CD4-positive, alpha-beta T cell treated with Interferon alpha-2 for 1 hour (primary cell): ENCODE measurements at regions not wholly inside any gene's neighbourhood (a gene's known extent, or its start where the extent isn't known, plus 50 kb on each side); places are given as distances from the start of the nearest gene placed in this dataset.

Source experiments
- DNase-seq, 2 donors: peaks; one replicate each; pipeline ENCODE4 v3.0.0-alpha.2; 2020 to 2022

DNA sequence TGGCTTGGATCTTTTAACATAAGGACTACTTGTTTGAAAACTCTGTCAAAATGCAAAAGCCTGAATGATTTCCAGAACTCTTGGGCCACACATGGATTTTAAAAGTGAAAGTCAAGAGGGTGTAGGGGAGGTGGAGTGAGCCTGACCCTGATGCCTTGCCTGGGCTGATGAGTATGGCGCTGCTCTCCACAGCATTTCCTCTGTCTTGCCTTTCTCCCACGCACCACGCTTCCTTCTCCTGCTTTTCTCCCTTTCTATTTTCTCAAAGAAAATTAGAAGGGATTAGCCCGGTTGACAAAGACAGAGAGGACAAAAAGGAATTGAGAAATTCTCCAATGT, 207.0 kb upstream of the CCDC68 start:
- DNase-seq, result no peak

DNA sequence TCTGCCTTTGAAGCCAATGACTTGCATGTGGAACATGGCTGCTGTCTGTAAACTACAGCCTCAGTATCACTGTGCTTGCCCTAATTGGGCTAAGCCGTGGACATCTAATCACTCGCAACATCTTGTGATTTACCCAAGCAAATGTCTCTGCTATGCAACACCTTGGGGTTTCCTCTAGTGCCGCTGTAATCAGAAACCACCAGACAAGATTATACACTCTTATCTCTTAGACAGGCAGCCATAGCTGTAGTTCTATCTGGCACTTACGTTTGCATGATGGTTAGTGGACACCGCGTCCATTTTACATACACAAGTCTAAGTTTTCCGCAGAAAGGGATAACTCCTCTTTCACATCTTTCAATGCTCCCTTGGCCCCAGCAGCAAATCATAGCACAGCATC, 204.3 kb upstream of the CCDC68 start:
- no peak for DNase-seq

DNA sequence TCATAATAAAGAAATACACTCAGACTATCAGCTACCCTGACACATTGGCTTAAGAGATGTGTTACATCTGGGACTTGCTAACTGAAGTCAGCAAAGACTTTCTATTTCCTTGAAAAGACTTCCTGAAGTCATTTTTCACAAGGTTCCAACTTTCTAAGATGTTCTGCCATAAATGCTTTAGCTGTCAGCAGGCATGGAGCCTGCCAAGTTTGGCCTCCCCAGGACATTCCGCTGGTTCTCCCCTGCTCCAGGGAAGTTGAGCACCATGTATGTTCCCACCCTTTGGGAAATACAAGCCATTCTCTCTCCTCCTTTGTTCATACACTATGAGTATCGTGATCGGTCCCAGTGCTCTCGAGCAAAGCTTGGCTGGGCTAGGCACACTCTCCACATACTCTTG, 202.7 kb upstream of the CCDC68 start:
- DNase-seq, result no peak

DNA sequence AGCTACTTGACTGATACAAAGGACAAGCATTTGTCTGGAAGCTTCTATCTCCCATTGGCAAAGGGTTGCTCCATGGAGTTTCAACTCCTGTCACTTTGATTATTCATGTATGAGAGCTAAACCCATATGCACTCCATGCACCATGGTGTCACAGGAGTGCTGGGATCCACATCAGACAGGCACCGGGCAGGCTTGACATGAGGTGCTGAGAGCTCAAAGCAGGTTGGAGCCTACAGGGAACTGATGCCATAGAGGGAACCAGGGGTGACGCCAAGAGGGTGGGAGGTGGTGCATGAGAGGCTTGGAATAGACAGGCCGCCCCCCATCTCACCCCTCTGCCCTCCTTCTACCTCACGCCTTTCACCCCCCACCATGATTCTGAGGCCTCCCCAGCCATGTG, 199.8 kb upstream of the CCDC68 start:
- no peak for DNase-seq

DNA sequence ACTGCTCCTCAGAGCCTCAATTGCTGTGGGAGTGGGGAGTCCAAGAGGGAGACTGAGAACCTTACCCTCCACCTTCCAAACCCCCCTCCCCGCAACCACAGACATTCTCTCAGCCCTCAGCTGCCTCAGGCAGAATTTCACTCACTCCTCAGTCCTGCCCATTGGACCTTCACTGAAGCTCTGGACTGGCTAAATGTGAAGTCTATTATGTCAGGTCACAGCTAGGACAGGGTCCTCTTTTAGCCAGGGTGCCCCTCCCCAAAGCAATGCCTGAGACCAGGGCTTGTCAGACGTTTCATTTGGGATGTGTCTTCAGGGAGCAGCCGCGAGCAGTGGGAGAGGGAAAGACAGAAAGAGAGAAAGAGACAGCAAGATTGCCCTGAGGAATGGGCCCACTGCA, 199.3 kb upstream of the CCDC68 start:
- no peak for DNase-seq

DNA sequence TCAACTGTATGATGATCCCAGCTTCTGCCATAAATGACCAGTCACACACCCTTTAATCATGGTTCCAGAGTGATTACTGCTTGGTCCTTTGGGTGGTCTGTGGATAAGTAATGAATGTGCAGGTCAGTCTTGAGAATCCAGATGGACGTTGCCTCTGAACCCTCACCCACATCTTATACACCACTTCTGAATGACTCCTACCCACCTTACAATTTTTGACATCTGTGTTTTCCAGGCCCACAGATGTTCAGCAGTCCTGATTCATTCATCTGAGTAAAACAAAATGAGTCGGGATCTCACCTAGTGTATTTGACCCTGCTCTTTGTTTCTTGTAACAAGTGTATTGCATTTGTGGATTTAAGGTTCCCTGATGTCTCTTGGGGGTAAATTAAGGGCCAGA, 194.1 kb upstream of the CCDC68 start:
- no peak for DNase-seq

DNA sequence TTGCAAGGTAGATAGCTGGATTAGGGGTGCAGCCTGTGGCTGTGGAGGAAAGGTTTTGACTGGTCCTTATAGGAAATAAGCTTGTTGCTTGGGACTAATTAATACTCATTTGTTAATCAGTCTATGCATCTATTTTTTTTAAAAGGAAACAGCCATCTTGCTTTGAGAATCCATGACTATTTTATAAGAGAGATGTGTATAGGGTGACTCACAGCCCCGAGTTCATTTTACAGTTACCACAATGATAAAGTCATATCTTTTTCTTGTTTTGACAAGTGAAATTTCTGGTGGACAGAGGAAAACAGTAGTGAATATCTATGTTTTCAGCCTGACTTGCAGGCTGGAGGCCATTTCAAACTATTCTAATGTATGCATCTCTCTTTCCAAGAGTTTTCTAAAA, 193.5 kb upstream of the CCDC68 start:
- no peak for DNase-seq

DNA sequence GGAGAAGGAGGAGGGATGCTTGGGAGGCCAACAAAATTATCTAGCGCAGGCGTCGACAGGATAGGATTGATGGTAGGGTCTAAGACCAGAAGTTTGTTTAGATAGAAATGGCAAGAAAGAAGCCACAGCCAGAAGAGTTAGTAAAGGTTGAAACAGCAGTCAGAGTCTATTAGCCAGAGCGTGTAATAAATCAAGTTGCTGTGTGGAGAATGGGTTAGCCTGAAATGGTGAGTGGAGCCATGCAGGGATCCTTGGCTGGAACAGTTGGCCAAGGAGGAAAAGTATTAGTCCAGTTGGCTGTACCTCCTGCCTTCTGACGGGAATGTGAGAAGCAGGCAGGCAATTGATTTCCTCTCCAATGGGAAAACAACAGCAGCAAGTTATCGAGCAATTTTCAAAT, 190.7 kb upstream of the CCDC68 start:
- no peak for DNase-seq

DNA sequence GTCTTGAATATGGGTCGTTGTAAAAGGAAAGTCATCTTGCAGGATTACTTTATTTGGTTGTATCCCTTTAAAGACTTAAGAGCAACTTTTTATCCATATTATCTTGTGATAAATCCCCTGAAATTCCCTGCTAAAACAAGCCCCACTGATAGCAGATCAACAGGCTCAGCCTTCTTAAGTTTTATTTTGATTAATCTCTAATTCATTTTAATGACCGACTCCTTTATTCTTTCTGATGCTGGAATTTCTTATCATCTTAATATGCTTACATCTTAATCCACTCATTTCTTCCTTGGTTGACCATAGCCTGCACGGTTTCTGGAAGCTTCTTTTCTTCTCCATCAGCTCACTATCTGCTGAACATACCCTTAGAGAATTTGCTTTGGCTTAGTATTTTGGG, 188.5 kb upstream of the CCDC68 start:
- no peak for DNase-seq

DNA sequence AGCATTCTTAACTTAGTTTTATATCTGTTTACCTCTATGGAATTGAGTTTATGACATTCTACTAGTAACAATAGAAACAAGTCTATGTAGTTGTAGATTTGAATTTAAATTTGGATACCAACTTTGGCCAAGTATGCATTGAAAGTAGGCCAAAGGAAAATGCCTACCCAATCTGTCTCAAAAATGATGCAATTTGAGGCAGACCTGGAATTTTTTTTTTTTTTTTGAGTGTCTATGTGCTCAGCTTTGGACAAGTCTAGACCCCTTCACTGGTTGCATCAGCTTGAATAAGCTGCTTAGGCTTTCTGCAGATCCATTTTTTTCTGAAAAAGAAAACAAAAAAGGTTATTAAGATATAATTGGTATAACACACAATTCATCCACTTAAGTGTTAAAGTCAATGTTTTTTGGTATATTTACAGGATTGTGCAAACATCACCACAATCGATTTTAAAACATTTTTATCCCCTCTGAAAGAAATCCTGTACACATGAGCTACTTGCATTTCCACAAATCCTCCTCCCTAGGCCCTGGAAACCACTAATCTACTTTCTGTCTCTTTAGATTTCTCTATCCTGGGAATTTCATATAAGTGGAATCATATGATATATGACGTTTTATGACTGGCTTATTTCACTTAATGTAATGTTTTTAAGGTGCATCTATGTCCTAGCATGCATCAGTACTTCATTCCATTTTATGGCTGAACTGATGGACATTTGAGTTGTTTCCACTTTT, 185.1 kb upstream of the CCDC68 start:
- DNase-seq, result no peak

DNA sequence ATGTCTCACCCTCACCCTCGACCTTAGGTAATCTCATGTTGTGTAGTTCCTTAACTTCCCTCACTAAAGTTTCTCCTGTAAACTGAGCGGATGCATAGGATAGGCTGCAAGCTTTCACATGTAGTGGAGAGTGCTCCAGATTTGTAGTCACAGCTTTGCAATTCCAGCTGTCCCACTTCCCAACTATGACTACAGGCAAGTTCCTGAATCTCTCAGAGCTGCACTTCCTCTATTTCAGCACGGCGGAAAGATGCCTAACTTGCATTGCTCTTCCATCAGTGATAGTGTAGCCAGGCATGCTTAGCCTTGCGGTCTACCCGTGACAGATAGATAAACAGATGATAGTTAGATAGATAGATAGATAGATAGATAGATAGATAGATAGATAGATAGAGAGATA, 183.1 kb upstream of the CCDC68 start:
- DNase-seq, result no peak

DNA sequence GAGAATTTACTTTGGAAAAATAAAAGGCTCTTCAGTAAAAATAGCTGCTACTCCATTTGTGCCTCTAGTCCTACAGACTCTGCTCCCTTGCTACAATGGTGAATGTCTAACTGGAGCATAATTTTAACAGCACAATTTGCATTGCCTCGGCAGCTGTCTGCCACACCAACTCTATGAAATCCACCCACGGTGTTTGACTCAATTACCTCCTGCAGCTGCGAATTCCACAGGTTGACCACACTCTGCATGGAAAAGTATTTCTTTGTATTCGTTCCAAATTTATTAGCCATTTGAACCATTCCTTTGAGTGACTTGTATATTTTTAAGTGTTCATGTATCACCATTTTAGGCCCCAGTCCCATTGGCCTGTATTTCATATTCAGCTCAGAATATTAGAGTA, 182.1 kb upstream of the CCDC68 start:
- no peak for DNase-seq

DNA sequence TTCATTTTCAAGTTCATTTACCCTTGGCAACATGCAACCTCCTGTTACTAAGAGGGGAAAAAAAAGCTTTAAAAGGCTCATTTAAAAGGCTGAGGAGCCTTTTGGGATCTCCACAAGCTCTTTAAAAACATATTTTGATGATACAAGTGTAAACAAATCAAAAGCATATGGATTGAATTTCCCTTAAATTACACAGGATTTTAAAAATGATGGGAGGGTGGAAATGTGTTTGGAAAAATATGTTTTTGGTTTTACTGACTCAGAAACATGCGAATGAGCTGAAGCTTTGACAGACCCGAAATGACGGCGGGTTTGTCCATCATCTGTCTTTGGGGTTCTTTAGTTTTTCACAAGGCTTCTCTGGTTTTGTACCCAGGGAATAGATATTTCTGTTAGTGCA, 180.6 kb upstream of the CCDC68 start:
- no peak for DNase-seq

DNA sequence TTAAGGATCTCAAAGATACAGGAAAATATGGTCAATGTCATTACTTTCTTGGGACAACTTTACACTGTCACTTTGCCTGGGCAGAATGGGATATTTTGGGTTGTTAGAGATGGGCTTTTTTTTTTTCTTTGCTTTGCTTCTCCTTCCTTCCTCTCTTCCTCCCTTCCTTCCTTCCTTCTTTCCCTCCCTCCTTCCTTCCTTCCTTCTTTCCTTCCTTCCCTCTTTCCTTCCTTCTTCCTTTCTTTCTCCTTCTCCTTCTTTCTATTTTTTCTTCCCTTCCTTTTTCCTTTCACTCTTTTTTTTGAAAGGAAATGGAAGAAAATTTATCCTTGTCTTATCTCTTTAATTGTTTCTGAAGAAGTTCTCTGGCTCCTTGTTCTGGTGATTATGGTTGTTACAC, 180.0 kb upstream of the CCDC68 start:
- no peak for DNase-seq

DNA sequence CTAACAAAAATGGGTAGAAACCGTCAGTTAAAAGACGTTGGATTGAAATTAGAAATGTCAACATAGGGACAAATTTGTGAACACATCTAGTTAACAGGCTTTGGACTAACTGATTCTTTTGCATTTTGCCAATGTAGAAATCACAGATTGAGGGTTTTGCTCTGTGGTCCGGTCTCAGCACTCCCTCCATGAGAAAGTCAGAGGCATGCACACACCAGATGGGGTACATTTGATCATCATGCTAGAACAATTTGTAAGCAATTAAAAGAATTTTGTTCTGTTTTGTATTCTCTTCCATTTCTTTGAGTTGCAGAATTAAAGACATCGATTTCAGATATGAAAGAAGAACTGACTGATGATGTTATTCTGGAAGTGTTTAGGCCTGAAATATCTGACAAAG, 179.1 kb upstream of the CCDC68 start:
- no peak for DNase-seq

DNA sequence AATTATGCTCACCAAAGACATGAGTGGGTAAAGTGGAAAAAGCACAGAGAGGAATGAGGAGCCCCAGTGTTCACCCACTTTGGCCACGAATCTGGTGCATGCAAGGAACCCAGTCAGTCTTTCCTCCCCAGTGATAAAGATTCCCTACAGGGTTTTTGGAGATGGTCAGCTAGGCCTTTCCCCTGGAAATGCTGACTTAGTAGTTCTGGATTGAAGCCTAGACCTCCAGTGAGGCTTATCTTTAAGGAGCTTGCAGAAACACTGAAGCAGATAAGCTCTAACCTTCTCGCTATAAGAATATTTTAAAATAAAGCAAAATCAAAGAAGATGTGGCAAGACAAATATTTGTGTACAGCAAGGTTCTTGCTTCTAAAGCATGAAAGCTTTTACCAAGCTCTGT, 178.3 kb upstream of the CCDC68 start:
- no peak for DNase-seq

DNA sequence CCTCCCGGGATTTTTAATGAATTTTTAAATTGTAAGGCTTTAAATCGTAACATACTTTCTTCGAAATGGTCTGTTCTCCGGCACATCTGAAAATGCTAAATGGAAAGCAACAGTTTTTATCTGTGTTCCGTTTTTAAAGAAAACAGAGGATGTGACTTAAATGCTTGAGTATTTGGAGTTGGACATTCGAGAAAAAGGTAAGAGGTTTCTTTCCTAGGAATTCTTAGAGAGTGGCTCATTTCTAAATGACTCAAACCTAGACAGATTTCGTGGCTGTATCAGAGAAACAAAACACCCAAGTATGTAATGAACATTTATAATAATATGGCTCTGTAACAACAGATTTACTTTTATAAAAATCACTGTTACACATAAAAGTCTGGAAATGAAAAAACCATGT, 177.6 kb upstream of the CCDC68 start:
- no peak for DNase-seq

DNA sequence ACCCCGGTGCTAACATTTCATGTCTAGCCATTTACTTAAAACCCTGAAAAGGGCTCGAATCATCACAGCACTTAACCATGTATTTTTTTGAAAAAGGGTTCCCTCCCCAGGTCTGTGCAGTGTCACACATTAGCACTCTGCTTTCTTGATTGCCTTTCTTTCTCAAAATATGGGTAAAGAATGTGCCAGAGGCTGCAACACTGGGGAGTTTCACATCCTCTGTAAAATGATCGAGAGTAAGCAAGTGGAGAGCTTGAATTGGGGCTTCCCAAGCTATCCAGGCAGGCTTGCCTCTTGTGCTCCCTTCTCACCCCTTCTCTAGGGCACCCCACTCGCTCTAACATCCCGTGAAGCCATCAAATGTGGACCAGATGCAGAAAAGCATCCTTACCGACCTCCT, 177.0 kb upstream of the CCDC68 start:
- no peak for DNase-seq

DNA sequence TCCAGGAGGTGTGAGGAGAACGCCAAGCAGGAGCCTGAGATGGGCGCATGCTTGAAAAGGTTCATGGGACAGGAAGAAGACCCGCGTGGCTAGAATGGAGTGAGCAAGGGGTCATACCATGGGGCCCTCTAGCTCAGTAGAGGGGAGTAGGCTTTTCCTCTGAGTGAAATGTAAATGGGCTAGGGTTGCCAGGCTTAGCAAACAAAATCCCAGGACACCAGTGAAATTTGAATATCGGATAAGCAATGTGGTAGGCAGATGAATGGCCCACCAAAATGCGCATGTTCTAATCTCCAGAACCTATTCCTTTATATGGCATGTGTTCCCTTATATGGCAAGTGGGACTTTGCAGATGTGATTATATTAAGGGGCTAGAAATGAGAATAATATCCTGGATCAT, 174.1 kb upstream of the CCDC68 start:
- no peak for DNase-seq

DNA sequence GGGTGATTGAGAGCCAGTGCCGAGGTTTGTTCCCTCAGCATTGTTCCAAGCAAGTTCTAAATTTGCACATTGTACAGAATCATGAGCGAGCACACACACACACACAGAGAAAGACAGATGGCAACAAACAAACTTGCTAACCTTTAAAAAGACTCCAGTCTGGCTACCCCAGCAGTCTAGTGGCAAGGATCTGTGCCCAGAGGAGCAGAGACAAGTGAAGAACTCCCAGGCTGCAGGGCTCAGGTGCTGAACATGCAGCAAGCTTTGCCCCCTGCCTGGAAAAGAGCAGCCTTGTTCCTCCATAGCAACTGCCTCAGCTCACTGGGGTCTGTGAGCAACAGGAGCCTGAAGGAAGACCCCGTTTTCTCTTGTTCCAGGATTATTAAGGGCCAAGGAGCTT, 169.2 kb upstream of the CCDC68 start:
- no peak for DNase-seq

DNA sequence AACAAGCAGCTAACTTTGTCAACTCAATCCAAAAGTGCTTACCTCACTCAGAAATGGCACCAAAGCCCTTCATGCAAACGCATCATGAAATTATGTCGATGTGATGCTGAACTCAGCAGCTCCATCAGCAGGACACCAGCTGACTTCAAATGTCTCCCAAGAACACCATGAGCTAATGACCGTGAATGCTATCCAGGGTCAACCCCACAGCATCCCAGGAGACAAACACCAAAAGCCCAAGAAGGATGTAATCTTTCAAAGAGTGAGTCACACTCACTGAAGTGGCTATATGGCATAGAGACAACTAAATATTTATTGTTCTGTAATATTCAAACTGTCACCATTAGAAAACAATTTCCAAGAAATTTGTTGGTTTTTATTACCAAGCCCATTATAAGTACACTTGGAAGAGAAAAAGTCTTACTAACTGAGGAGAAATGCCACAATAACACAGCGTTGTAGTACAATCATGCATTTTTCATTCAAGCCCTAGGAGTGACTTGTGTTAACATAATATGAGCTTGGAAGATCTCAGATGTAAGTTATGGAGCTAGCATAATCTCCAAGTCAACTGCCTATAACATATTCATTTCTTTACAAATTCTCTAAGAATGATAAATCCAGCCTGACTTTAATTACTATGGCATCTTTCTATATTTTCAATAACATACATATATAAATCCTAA, 165.0 kb upstream of the CCDC68 start:
- DNase-seq, result no peak

DNA sequence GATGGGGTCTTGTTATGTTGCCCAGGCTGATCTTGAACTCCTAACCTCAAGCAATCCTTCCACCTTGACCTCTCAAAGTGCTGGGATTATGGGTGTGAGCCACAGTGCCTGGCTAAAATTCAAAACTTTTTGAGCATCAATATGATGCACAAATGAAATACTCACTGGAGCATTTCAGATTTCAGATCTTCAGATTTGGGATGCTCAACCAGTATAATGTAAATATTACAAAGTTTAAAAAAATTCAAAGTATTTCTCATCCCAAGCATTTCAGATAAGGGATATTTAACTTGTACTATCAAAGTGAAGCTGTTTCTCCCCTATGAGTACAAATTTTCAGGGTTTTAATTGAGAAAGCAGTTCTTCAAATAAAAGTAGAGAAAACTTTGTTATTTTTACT, 164.1 kb upstream of the CCDC68 start:
- no peak for DNase-seq

DNA sequence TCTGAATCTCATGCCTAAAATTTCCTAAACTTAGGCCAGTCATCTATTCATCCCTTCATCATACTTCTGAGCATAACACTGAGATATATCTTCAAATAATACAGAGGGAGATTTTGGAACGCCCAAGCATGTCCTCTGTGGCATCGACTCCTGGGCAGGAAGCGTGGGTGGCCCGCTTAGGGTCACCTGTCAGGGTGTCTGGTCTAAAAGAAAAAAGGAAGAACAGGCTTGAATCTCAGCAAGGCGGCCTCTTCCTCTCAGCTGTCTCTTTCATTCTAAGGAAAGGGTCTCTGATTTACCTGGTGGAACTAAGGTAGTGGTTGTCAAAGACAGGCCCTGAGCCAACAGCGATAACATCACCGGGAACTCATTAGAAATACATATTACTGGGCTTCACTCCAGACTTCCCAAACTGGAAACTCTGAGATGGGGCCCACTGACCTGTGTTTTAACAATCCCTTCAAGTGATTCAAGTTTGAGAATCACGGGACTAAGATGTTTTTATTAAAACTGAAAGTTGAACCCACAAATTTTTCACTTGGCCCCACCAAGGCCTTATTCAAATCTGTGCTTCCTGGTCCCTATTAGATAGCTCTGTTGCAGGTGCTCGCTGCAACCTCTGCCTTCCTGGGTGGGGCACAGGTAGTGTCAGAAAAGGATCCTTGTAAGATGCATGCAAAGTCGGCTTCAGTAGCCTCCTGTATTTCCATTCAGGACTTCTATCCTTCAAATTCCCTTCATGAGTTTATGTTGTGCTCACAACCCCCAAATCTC, 162.3 kb upstream of the CCDC68 start:
- no peak for DNase-seq

DNA sequence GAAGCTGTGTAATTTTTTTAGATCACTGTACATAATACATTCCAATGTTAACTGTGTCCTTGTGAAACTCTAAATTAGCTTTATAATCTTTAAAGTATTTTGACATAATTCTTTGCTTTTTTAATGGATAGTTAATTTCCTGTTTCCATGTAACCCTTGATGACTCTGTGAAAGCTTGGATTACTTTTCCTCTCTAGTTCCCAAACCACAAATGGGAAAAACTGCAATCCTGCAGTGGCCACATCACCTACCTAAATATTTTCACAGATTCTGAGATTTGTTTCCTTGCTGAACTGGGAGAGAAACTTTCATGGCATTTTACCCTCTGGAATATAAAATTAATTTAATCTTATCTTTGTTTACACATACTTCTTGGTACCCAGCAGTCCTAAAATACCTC, 161.6 kb upstream of the CCDC68 start:
- no peak for DNase-seq
